Esophagus (tissue), 2 donors: ENCODE measurements at regions not wholly inside any gene's neighbourhood (a gene's known extent, or its start where the extent isn't known, plus 50 kb on each side); places are given as distances from the start of the nearest gene placed in this dataset.
"Not testable (repeated sequence)": the region's sequence is repeated elsewhere in the genome, so short reads cannot be mapped to it uniquely, and the experiment has no call there.

Source experiments
- H3K27ac ChIP-seq, 2 donors: one replicate each; pipeline ENCODE4 v1.5.1; 2013; ENCODE audit warnings: low read depth in 2 of 2, mild to moderate bottlenecking in 2 of 2, inconsistent platforms in 1 of 2, low read length in 1 of 2, moderate library complexity in 1 of 2
- H3K27me3 ChIP-seq, 2 donors: one replicate each; pipeline ENCODE4 v1.6.1; 2013; ENCODE audit warnings: low read length in 2 of 2, control low read depth in 1 of 2, mild to moderate bottlenecking in 1 of 2; ENCODE audit not compliant: insufficient read depth in 2 of 2, control insufficient read depth in 1 of 2
- H3K36me3 ChIP-seq, 2 donors: one replicate each; pipeline ENCODE4 v1.6.1; 2013; ENCODE audit warnings: low read length in 1 of 2; ENCODE audit not compliant: control insufficient read depth in 2 of 2, insufficient read depth in 2 of 2
- H3K4me1 ChIP-seq, 2 donors: one replicate each; pipeline ENCODE4 v1.6.1; 2013; ENCODE audit warnings: low read length in 1 of 2; ENCODE audit not compliant: control insufficient read depth in 2 of 2, insufficient read depth in 2 of 2
- H3K4me3 ChIP-seq, 2 donors: one replicate each; pipeline ENCODE4 v1.5.1; 2013; ENCODE audit warnings: low read length in 2 of 2, mild to moderate bottlenecking in 2 of 2, low read depth in 1 of 2, moderate library complexity in 1 of 2
- H3K9me3 ChIP-seq, 2 donors: one replicate each; pipeline ENCODE4 v1.6.1; 2013; ENCODE audit warnings: mild to moderate bottlenecking in 2 of 2, low read depth in 1 of 2, low read length in 1 of 2, moderate library complexity in 1 of 2; ENCODE audit not compliant: control insufficient read depth in 2 of 2, insufficient read depth in 1 of 2
- WGBS, 2 donors: extraction: QIAGEN DNeasy Blood & Tissue Kit; methylation state at CpG; one replicate each; pipeline ENCODE4 v1.1.7; 2013; 5-methylcytosine and 5-hydroxymethylcytosine counted together
- donor health status: healthy with polysubstance abuse.
- donor health status: Bipolar disorder and iron deficiency.

- no peak overlapping the region for H3K4me3 ChIP-seq
- no peak overlapping the region for H3K27ac ChIP-seq
- no peaks in the 10 kb centered on the region for H3K27me3 ChIP-seq
- WGBS, 2 donors, result 74 to 80% methylated on average over 5 of the region's 5 CpGs
- H3K4me1 ChIP-seq, result no peaks in the 10 kb centered on the region
- H3K9me3 ChIP-seq, result no peaks in the 10 kb centered on the region
- H3K36me3 ChIP-seq, result no peaks in the 10 kb centered on the region
Measured at GRCh38 chr4:178003098-178003657, 560.9 kb upstream of the AGA start.

- H3K4me1 ChIP-seq, result no peaks in the 10 kb centered on the region
- no peak overlapping the region for H3K4me3 ChIP-seq
- no peaks in the 10 kb centered on the region for H3K27me3 ChIP-seq
- no peaks in the 10 kb centered on the region for H3K9me3 ChIP-seq
- no peak overlapping the region for H3K27ac ChIP-seq
- no peaks in the 10 kb centered on the region for H3K36me3 ChIP-seq
- 61 to 62% methylated on average over 3 of the region's 3 CpGs for WGBS, 2 donors
Measured at GRCh38 chr4:178010596-178010995, 568.4 kb upstream of the AGA start.

DNA sequence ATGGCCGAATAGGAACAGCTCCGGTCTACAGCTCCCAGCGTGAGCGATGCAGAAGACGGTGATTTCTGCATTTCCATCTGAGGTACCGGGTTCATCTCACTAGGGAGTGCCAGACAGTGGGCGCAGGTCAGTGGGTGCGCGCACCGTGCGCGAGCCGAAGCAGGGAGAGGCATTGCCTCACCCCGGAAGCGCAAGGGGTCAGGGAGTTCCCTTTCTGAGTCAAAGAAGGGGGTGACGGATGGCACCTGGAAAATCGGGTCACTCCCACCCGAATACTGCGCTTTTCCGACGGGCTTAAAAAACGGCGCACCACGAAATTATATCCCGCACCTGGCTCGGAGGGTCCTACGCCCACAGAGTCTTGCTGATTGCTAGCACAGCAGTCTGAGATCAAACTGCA lies 572.8 kb upstream of the AGA start:
- not testable (repeated sequence) for H3K36me3 ChIP-seq, H3K27me3 ChIP-seq, H3K4me1 ChIP-seq, H3K27ac ChIP-seq, H3K9me3 ChIP-seq, H3K4me3 ChIP-seq
- 97% methylated on average over 26 of the region's 27 CpGs for WGBS, 2 donors

- no peaks in the 10 kb centered on the region for H3K27me3 ChIP-seq
- no peak overlapping the region for H3K27ac ChIP-seq
- H3K4me1 ChIP-seq, result no peaks in the 10 kb centered on the region
- WGBS, 2 donors, result 34 to 39% methylated on average over 3 of the region's 3 CpGs
- H3K36me3 ChIP-seq, result no peaks in the 10 kb centered on the region
- H3K4me3 ChIP-seq, result no peak overlapping the region
- no peaks in the 10 kb centered on the region for H3K9me3 ChIP-seq
Measured at GRCh38 chr4:178026999-178027398, 584.8 kb upstream of the AGA start.

- 81 to 88% methylated on average over 3 of the region's 3 CpGs for WGBS, 2 donors
Measured at GRCh38 chr4:178027796-178028195, 585.6 kb upstream of the AGA start.

DNA sequence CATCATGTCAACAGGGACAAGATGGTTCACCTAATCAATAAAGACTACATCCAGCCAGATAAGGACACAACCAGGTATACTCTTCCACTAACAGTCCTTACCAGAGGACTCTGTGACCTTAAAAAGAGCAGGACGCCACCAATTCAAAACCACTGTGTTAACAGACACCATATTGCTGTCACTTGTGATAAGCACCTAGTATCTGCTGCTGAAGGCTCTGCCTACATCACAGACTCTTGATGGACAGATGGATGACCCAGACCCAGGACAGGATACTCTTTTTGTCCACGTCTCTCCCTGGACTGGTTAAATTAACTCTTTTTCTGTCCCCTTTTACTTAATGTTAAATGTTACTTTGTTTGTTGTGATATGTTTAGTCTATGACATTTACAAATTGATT lies 586.2 kb upstream of the AGA start:
- Histone ChIP-seq H3K36me3 (no peaks in the 10 kb centered on the region), H3K27me3 (no peaks in the 10 kb centered on the region), H3K4me3 (no peak overlapping the region), H3K9me3 (no peaks in the 10 kb centered on the region), H3K4me1 (no peaks in the 10 kb centered on the region), H3K27ac (no peak overlapping the region)
- 59 to 67% methylated on average over 2 of the region's 2 CpGs for WGBS, 2 donors

More at GRCh38 chr4:178027796-178028195, 585.6 kb upstream of the AGA start:
- Histone ChIP-seq H3K4me3 (no peak overlapping the region), H3K36me3 (no peaks in the 10 kb centered on the region), H3K9me3 (no peaks in the 10 kb centered on the region), H3K27me3 (no peaks in the 10 kb centered on the region), H3K4me1 (no peaks in the 10 kb centered on the region), H3K27ac (no peak overlapping the region)

DNA sequence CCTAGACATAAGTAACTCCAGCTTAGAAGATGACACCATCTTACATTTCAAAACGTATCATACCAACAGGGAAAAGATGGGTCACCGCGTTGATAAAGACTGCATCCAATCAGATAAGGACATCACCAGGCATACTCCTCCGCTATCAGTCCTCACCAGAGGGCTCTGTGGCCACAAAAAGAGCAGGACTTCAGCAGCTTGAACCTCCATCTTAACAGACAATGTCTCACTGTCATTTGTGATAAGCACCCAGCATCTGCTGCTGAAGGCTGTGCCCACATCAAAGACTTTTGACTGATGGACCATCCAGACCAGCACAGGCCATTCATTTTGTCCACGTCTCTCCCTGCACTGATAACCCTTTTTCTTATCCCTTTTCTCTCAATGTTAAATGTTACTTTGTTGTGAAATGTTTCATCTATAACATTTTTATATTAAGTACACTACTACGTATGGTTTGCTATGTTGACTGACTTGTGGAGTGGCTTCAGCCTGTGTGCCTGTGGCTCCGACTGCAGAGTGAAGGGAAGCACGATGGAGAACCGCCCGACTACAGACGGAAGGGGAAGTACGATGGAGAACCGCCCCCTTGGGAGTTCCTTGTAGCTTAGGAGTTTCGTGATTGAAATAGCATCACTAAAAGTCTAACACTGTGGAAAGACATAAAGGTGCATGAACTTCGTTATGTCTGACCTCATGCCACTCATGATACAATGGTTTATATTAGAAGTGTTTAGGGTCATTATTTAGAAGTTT lies 595.4 kb upstream of the AGA start:
- Histone ChIP-seq H3K9me3 (no peaks in the 10 kb centered on the region), H3K4me1 (no peaks in the 10 kb centered on the region)
- WGBS, 2 donors, result 79 to 81% methylated on average over 15 of the region's 15 CpGs

DNA sequence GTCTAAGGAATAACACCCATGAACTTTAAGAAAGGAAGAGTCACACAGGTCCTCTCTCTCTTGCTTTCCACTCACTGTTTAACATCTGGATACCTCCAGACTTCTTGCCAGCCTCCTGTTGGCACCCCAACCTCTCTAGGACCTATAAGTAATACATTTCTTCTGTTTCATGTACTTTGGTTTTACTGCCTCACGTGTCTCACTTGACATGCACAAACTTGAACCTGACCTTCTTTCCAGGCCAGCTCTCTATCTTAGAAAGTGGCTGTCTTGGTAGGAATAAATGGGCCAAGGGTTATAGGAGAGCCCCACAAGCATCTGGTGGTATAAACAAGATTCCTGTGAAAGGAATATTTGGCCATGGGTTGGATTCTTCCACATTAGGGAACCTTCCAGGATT lies 614.8 kb upstream of the AGA start:
- H3K27ac ChIP-seq, result no peak overlapping the region
- H3K27me3 ChIP-seq, result no peaks in the 10 kb centered on the region
- H3K36me3 ChIP-seq, result no peaks in the 10 kb centered on the region
- H3K4me1 ChIP-seq, result no peaks in the 10 kb centered on the region
- 40 to 45% methylated on average over 1 of the region's 1 CpG for WGBS, 2 donors
- H3K9me3 ChIP-seq, result peaks cover 4% of the 10 kb centered on the region in 2 donors
- no peak overlapping the region for H3K4me3 ChIP-seq

More for the DNA sequence above, 595.4 kb upstream of the AGA start:
- no peaks in the 10 kb centered on the region for H3K36me3 ChIP-seq
- no peak overlapping the region for H3K27ac ChIP-seq
- no peaks in the 10 kb centered on the region for H3K27me3 ChIP-seq
- no peak overlapping the region for H3K4me3 ChIP-seq

- no peaks in the 10 kb centered on the region for H3K27me3 ChIP-seq
- no peak overlapping the region for H3K4me3 ChIP-seq
- no peak overlapping the region for H3K27ac ChIP-seq
- 11 to 28% methylated on average over 1 of the region's 1 CpG for WGBS, 2 donors
- no peaks in the 10 kb centered on the region for H3K9me3 ChIP-seq
- H3K4me1 ChIP-seq, result no peaks in the 10 kb centered on the region
- H3K36me3 ChIP-seq, result no peaks in the 10 kb centered on the region
Measured at GRCh38 chr4:178063568-178063967, 621.3 kb upstream of the AGA start.

GRCh38 chr4:178066338-178066941 lies 624.2 kb upstream of the AGA start:
- Histone ChIP-seq H3K27me3 (no peaks in the 10 kb centered on the region), H3K9me3 (no peaks in the 10 kb centered on the region), H3K27ac (no peak overlapping the region), H3K4me1 (no peaks in the 10 kb centered on the region), H3K4me3 (no peak overlapping the region), H3K36me3 (no peaks in the 10 kb centered on the region)
- WGBS, 2 donors, result 81 to 89% methylated on average over 2 of the region's 2 CpGs
